Esophagus muscularis mucosa (tissue), 4 donors: ENCODE measurements at regions not wholly inside any gene's neighbourhood (a gene's known extent, or its start where the extent isn't known, plus 50 kb on each side); places are given as distances from the start of the nearest gene placed in this dataset.

Experiments used
- DNase-seq: peaks from one replicate; pipeline ENCODE4 v3.0.0-alpha.2; 2017; ENCODE audit errors: extremely low spot score
- H3K27ac ChIP-seq, 4 donors: fragments of 200-600 bp; sonication (generic); replicated peaks in 1 of 4; 1 replicate in 3 of 4; 2 replicates in 1 of 4; pipeline ENCODE4 v1.5.1; 2016 to 2019; ENCODE audit warnings: mild to moderate bottlenecking in 1 of 4
- H3K27me3 ChIP-seq, 4 donors: fragments of 200-600 bp; sonication (generic); one replicate each; pipeline versions ENCODE4 v1.5.1 to v1.6.0; 2016 to 2019
- H3K36me3 ChIP-seq, 4 donors: fragments of 200-600 bp; sonication (generic); one replicate each; pipeline ENCODE4 v1.5.1; 2016 to 2019
- H3K4me1 ChIP-seq, 4 donors: fragments of 200-600 bp; sonication (generic); one replicate each; pipeline ENCODE4 v1.5.1; 2016 to 2019
- H3K4me3 ChIP-seq, 4 donors: fragments of 200-600 bp; sonication (generic); 1 replicate in 2 of 4; 2 replicates in 2 of 4; pipeline ENCODE4 v1.5.1; 2016 to 2019; ENCODE audit warnings: mild to moderate bottlenecking in 4 of 4, moderate library complexity in 1 of 4
- H3K9me3 ChIP-seq, 4 donors: fragments of 200-600 bp; sonication (generic); 1 replicate in 3 of 4; 2 replicates in 1 of 4; pipeline ENCODE4 v1.5.1; 2016 to 2019
- CTCF ChIP-seq, 3 experiments: fragments of 200-600 bp in 2 of 3; fragments of 450-650 bp in 1 of 3; sonication (generic) in 2 of 3; IDR thresholded peaks; one replicate each; pipeline ENCODE4 v1.5.1; 2017 to 2019; ENCODE audit warnings: antibody characterized with exemption in 3 of 3, mild to moderate bottlenecking in 2 of 3, moderate library complexity in 1 of 3
- EP300 ChIP-seq: sonication (generic); formaldehyde crosslinking; IDR thresholded peaks from one replicate; pipeline ENCODE4 v1.6.1; 2017; ENCODE audit warnings: antibody characterized with exemption
- POLR2A ChIP-seq: fragments of 450-650 bp; IDR thresholded peaks from one replicate; pipeline ENCODE4 v1.6.1; 2017; ENCODE audit warnings: antibody characterized with exemption, moderate library complexity, mild to moderate bottlenecking, low read depth
- POLR2AphosphoS5 ChIP-seq, 2 donors: sonication (generic); formaldehyde crosslinking; IDR thresholded peaks; one replicate each; pipeline ENCODE4 v1.6.1; 2017; ENCODE audit warnings: antibody characterized with exemption in 2 of 2
- WGBS: methylation state at CpG from one replicate; pipeline ENCODE4 v1.1.5; 2018; 5-methylcytosine and 5-hydroxymethylcytosine counted together
- intact Hi-C: fragments of 100-400 bp; cut with DNase I; formaldehyde crosslinking; loops from one replicate; pipeline ENCODE4 v1.15.1; 2023

- Histone ChIP-seq H3K27ac (peak overlapping the region in 3 of 4 donors; percentile 29 to 58 (median 30)), H3K36me3 (no peaks in the 10 kb centered on the region), H3K9me3 (no peaks in the 10 kb centered on the region), H3K4me1 (peaks cover 3 to 46% (median 27%) of the 10 kb centered on the region in 4 donors), H3K27me3 (no peaks in the 10 kb centered on the region), H3K4me3 (no peak overlapping the region)
- DNase-seq, result no peak
- WGBS, result 48% methylated on average over 6 of the region's 6 CpGs
- TF ChIP-seq POLR2AphosphoS5 (IDR thresholded peaks at IDR 0.05), result peak in 1 of 2 donors; percentile 33
- TF ChIP-seq CTCF (IDR thresholded peaks at IDR 0.05), result no peak
- intact Hi-C loops, result loop anchor here (10.0 kb wide), 1 partner anchor 85 kb away; no protein-coding TSS in a partner anchor
Observed at GRCh38 chr15:39079296-39079847, 501.5 kb upstream of the THBS1 start.

- Histone ChIP-seq H3K27me3 (no peaks in the 10 kb centered on the region), H3K4me1 (peaks cover 0 to 47% (median 38%) of the 10 kb centered on the region in 4 donors), H3K27ac (peak overlapping the region in 3 of 4 donors; percentile 71 to 78 (median 78)), H3K4me3 (no peak overlapping the region), H3K9me3 (no peaks in the 10 kb centered on the region), H3K36me3 (no peaks in the 10 kb centered on the region)
- TF ChIP-seq POLR2A, result no peak
- no peak for TF ChIP-seq EP300
- TF ChIP-seq CTCF (IDR thresholded peaks at IDR 0.05), result no peak
- no peak for TF ChIP-seq POLR2AphosphoS5 (IDR thresholded peaks at IDR 0.05)
- intact Hi-C loops, result loop anchor here (10.0 kb wide), 1 partner anchor 52 kb away; no protein-coding TSS in a partner anchor
- no peak for DNase-seq
- WGBS, result 54% methylated on average over 2 of the region's 2 CpGs
Observed at GRCh38 chr15:39083213-39083612, 497.7 kb upstream of the THBS1 start.

GRCh38 chr15:39084674-39085530, 496.0 kb upstream of the THBS1 start:
- H3K4me1 ChIP-seq, result peaks cover 0 to 31% (median 23%) of the 10 kb centered on the region in 4 donors
- no peaks in the 10 kb centered on the region for H3K27me3 ChIP-seq
- no peak overlapping the region for H3K4me3 ChIP-seq
- H3K9me3 ChIP-seq, result no peaks in the 10 kb centered on the region
- H3K36me3 ChIP-seq, result no peaks in the 10 kb centered on the region
- 40% methylated on average over 12 of the region's 12 CpGs for WGBS
- intact Hi-C loops, result loop anchor here (10.0 kb wide), 1 partner anchor 50 kb away; no protein-coding TSS in a partner anchor
- TF ChIP-seq POLR2A (no peak), POLR2AphosphoS5 (IDR thresholded peaks at IDR 0.05) (peak; percentile 10 to 61), EP300 (peak; percentile 9), CTCF (IDR thresholded peaks at IDR 0.05) (no peak)
- peak overlapping the region; percentile 66 to 78 (median 74) for H3K27ac ChIP-seq
- no peak for DNase-seq

- no peaks in the 10 kb centered on the region for H3K27me3 ChIP-seq
- DNase-seq, result no peak
- intact Hi-C loops, result loop anchor here (10.0 kb wide), 1 partner anchor 48 kb away; no protein-coding TSS in a partner anchor
- H3K4me3 ChIP-seq, result no peak overlapping the region
- no peaks in the 10 kb centered on the region for H3K9me3 ChIP-seq
- H3K27ac ChIP-seq, result peak overlapping the region in 1 of 4 donors; percentile 78
- H3K36me3 ChIP-seq, result no peaks in the 10 kb centered on the region
- TF ChIP-seq POLR2AphosphoS5 (IDR thresholded peaks at IDR 0.05) (no peak), POLR2A (no peak), CTCF (IDR thresholded peaks at IDR 0.05) (no peak), EP300 (no peak)
- peaks cover 0 to 31% (median 23%) of the 10 kb centered on the region in 4 donors for H3K4me1 ChIP-seq
- WGBS, result 83% methylated on average over 5 of the region's 5 CpGs
Observed at GRCh38 chr15:39086641-39087040, 494.2 kb upstream of the THBS1 start.
